Fibroblast of lung (primary cell): ENCODE measurements at regions not wholly inside any gene's neighbourhood (a gene's known extent, or its start where the extent isn't known, plus 50 kb on each side); places are given as distances from the start of the nearest gene placed in this dataset.

Experiments used
- CTCF ChIP-seq, 2 donors: IDR thresholded peaks in 1 of 2; conservative IDR thresholded peaks in 1 of 2; 1 replicate in 1 of 2; 2 replicates in 1 of 2; pipeline ENCODE4 v1.5.1; 2011 to 2012; ENCODE audit warnings: low read length in 2 of 2, control low read depth in 1 of 2, inconsistent platforms in 1 of 2, low read depth in 1 of 2, mild to moderate bottlenecking in 1 of 2
- EZH2 ChIP-seq: IDR thresholded peaks from 2 replicates; pipeline ENCODE4 v1.5.1; 2012; ENCODE audit warnings: low read length, control low read depth, mild to moderate bottlenecking; ENCODE audit errors: missing control alignments

GRCh38 chr1:105686874-105687690 lies 1369.4 kb upstream of the PRMT6 start:
- no peak for TF ChIP-seq CTCF (conservative IDR thresholded peaks at IDR 0.05 in 1 of 2, IDR thresholded peaks at IDR 0.05 in 1 of 2; ENCODE audit: low read depth in 1 of 2, low read length in 2 of 2)
- TF ChIP-seq EZH2 = no peak
